RWPE2 (cell line): ENCODE measurements at regions not wholly inside any gene's neighbourhood (a gene's known extent, or its start where the extent isn't known, plus 50 kb on each side); places are given as distances from the start of the nearest gene placed in this dataset.

Experiments used
- ATAC-seq: fragments of 200-7000 bp; cut with Tn5 transposase; 3 replicates; pipeline ENCODE4 v1.9.1; 2021; ENCODE audit warnings: low read depth
- DNase-seq: peaks from one replicate; pipeline ENCODE4 v3.0.0-alpha.2; 2020; ENCODE audit warnings: low spot score
- H3K27ac ChIP-seq: fragments of 450-650 bp; 2 replicates; pipeline ENCODE4 v1.5.1; 2017; ENCODE audit warnings: mild to moderate bottlenecking; ENCODE audit not compliant: poor library complexity, severe bottlenecking
- H3K27me3 ChIP-seq: fragments of 250-450 bp; sonication (Bioruptor Pico); 2 replicates; pipeline ENCODE4 v1.5.1; 2021; ENCODE audit warnings: mild to moderate bottlenecking, moderate library complexity; ENCODE audit not compliant: insufficient read depth, poor library complexity, severe bottlenecking
- H3K36me3 ChIP-seq: fragments of 250-450 bp; sonication (Bioruptor Pico); 2 replicates; pipeline ENCODE4 v1.5.1; 2020; ENCODE audit warnings: low read depth, mild to moderate bottlenecking, moderate library complexity
- H3K4me1 ChIP-seq: fragments of 250-450 bp; sonication (Bioruptor Pico); 2 replicates; pipeline ENCODE4 v1.5.1; 2021; ENCODE audit warnings: mild to moderate bottlenecking, moderate library complexity; ENCODE audit not compliant: insufficient read depth, poor library complexity, severe bottlenecking
- H3K4me3 ChIP-seq: fragments of 250-450 bp; sonication (Bioruptor Pico); 2 replicates; pipeline ENCODE4 v1.5.1; 2021; ENCODE audit warnings: mild to moderate bottlenecking, moderate library complexity; ENCODE audit not compliant: severe bottlenecking
- H3K9me3 ChIP-seq: fragments of 250-450 bp; sonication (Bioruptor Pico); 2 replicates; pipeline ENCODE4 v1.5.1; 2021; ENCODE audit warnings: mild to moderate bottlenecking, moderate library complexity; ENCODE audit not compliant: severe bottlenecking
- CTCF ChIP-seq: fragments of 450-650 bp; IDR thresholded peaks from one replicate; pipeline ENCODE4 v1.5.1; 2017; ENCODE audit warnings: mild to moderate bottlenecking, moderate library complexity; ENCODE audit not compliant: poor library complexity, severe bottlenecking

GRCh38 chr5:38707352-38708210, 138.2 kb upstream of the OSMR start:
- H3K27me3 ChIP-seq: peaks cover 17% of the 10 kb centered on the region
- H3K4me1 ChIP-seq: no peaks in the 10 kb centered on the region
- H3K36me3 ChIP-seq: no peaks in the 10 kb centered on the region
- no peak for TF ChIP-seq CTCF
- H3K9me3 ChIP-seq: peaks cover 3% of the 10 kb centered on the region
- H3K4me3 ChIP-seq: no peak overlapping the region
- ATAC-seq: no peak
- no peak overlapping the region for H3K27ac ChIP-seq
- no peak for DNase-seq

- no peak for TF ChIP-seq CTCF
- Histone ChIP-seq H3K9me3 (no peaks in the 10 kb centered on the region), H3K4me1 (no peaks in the 10 kb centered on the region), H3K36me3 (no peaks in the 10 kb centered on the region), H3K27me3 (peaks cover 3% of the 10 kb centered on the region), H3K27ac (no peak overlapping the region), H3K4me3 (no peak overlapping the region)
- ATAC-seq (no peak), DNase-seq (no peak)
These were observed 136.0 kb upstream of the OSMR start for GRCh38 chr5:38709678-38710306.

- H3K36me3 ChIP-seq: no peaks in the 10 kb centered on the region
- no peaks in the 10 kb centered on the region for H3K27me3 ChIP-seq
- no peaks in the 10 kb centered on the region for H3K9me3 ChIP-seq
- H3K4me3 ChIP-seq: no peak overlapping the region
- H3K4me1 ChIP-seq: no peaks in the 10 kb centered on the region
- ATAC-seq (no peak), DNase-seq (no peak)
- TF ChIP-seq CTCF: no peak
- no peak overlapping the region for H3K27ac ChIP-seq
These were observed 135.2 kb upstream of the OSMR start for GRCh38 chr5:38710627-38711026.

- Histone ChIP-seq H3K4me3 (no peak overlapping the region), H3K27me3 (no peaks in the 10 kb centered on the region), H3K36me3 (no peaks in the 10 kb centered on the region), H3K4me1 (no peaks in the 10 kb centered on the region), H3K27ac (no peak overlapping the region), H3K9me3 (no peaks in the 10 kb centered on the region)
- DNase-seq: no peak
- TF ChIP-seq CTCF: no peak
- ATAC-seq: no peak
These were observed 133.4 kb upstream of the OSMR start for GRCh38 chr5:38712391-38712790.

GRCh38 chr5:38714240-38714639, 131.6 kb upstream of the OSMR start:
- no peaks in the 10 kb centered on the region for H3K9me3 ChIP-seq
- ATAC-seq: no peak
- TF ChIP-seq CTCF: no peak
- no peak overlapping the region for H3K4me3 ChIP-seq
- no peaks in the 10 kb centered on the region for H3K27me3 ChIP-seq
- H3K27ac ChIP-seq: no peak overlapping the region
- DNase-seq: no peak
- H3K36me3 ChIP-seq: no peaks in the 10 kb centered on the region
- no peaks in the 10 kb centered on the region for H3K4me1 ChIP-seq
